ENCODE measurements at regions not wholly inside any gene's neighbourhood (a gene's known extent, or its start where the extent isn't known, plus 50 kb on each side); places are given as distances from the start of the nearest gene placed in this dataset.

DNA sequence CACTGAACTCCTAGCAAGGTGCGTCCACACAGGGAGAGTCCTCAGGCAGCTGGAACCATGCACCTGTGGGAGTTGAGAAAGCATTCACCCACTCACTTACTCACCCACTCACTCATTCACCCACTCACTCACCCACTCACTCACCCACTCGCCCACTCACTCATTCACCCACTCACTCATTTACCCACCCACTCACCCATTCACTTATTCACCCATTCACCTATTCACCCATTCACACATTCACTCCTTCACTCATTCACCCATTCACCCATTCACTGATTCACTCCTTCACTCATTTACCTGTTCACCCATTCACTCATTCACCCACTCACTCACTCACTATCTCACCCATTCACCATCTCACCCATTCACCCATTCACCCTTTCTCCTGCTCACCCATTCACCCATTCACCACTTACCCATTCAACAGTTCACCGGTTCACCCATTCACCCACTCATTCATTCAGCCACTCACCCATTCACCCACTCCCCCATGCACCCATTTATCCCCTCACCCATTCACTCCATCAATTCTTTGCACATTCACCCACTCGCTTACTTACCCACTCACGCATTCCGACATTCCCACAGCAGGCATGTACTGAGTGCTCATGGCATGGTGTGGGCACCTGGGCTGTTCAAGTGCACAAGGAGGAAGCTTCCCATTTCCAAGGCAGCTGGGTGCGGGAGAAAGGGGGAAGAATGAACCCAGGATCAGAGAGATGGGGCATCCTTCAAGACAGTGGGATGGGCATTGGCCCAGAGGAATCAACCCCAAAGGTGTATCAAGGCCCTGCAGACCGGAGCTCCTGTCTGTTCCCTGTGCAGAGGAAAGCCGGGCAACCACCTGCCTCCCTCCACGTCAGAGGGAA lies 135.2 kb upstream of the C14orf180 start:
- DNase-seq: no peak

- no peak for DNase-seq
Observed at GRCh38 chr14:104445086-104445485, 134.5 kb upstream of the C14orf180 start.

DNA sequence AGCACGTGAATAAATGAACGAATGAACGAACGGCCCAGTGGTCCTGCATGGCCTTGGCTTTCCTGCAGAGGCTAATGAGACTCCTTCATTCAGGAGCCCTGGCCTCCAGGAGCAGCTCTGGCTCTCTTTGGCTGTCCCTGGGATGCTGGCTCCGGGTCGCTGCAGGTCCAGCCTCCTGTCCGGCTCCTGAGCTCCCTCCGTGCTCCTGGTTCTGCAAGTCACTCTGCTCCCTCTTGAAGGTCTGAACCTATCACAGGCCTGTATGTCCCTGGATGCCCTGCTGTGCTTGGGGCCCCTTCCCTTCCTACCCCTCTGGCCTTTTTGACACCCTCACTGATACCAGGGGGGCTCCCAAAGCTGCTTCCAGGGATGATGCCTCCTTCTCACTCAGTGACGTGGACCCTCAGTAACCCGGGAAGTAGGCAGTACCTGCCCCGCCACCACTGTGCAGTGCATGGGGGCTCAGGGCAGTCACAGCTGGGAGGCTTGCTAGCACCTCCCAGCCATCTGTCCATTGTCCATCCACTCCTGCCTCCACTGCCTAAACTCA lies 133.7 kb upstream of the C14orf180 start:
- DNase-seq: no peak

GRCh38 chr14:104446611-104447010 lies 133.0 kb upstream of the C14orf180 start:
- no peak for DNase-seq

DNA sequence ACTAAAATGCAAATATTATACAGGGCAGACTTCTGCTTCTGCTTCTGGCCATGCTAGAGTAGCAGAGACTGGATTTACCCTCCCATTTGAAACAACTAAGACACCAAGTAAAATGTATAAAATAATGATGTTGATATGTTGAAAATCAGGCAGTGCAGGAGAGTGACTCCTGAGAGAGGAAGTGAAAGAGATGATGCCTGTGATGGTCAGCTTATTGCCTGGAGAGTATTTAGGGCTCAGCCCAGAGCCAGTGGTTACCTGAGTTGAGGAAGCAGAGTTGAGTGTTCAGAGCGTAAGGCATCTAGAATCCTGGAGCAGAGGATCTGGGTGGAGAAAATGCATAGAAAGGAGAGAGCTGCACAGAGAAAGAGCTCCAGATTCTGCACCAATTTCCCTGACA lies 131.8 kb upstream of the C14orf180 start:
- DNase-seq: no peak

DNA sequence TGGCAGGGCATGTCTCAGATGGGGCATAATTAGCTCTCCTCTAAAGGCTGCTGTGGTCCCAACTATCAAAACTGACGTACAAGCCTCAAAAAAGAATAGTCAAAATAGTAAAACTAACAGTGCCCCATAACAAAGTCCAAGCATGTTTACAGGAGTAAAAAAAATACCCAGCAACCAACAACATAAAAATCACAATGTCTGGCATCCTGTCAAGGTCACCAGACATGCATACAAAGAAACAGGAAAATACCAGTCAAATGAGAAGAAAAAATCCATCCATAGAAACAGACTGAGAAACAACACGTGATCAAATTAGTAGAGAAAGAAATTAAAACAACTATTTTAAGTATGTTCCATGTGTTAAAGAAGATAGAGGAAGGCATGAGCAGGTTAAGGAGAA lies 131.2 kb upstream of the C14orf180 start:
- DNase-seq: no peak

GRCh38 chr14:104448721-104449120 lies 130.8 kb upstream of the C14orf180 start:
- no peak for DNase-seq

- no peak for DNase-seq
Observed at GRCh38 chr14:104450811-104451401, 128.7 kb upstream of the C14orf180 start.

GRCh38 chr14:104451474-104451873 lies 128.1 kb upstream of the C14orf180 start:
- no peak for DNase-seq

GRCh38 chr14:104458845-104459244 lies 120.7 kb upstream of the C14orf180 start:
- no peak for DNase-seq

DNA sequence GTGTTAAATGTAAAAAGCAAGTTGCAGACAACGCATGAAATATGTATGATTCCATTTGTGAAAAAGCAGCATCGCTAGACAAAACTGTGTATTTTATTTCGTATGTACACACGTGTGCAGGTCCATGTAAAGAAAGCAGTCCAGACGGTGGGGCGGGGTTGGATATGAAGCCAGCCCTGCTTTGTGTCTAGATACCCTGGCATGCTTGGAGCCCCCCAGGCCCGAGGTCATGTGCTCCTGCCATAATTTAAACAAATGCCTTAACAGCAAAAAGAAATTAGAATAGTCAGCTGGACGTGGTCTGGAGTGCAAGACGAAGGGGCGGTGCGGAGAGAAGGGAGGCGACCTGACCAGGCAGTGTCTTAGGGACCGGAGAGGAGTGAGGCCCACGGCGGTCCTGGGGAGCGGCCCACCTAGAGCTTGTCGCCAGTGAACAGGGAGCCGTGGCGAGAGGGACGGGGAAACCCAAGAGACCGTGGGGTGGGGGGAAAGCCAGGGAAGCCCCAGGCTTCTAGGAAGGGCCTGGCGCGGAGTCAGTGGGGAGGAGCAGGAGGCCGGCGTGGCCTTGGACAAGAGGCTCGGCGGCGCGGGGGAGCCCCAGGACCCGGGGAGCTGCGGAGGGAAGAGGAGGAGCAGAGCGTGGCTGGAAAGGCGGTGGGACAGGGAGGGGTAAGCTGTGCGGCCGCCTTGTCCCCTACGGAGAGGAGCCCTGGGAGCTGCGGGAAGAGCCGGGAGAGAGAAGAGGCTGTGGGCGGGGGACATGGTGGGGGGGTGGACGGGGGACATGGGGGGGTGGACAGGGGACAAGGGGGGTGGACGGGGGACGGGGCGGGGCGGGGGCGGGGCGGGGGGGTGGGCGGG lies 118.5 kb upstream of the C14orf180 start:
- no peak for DNase-seq

DNA sequence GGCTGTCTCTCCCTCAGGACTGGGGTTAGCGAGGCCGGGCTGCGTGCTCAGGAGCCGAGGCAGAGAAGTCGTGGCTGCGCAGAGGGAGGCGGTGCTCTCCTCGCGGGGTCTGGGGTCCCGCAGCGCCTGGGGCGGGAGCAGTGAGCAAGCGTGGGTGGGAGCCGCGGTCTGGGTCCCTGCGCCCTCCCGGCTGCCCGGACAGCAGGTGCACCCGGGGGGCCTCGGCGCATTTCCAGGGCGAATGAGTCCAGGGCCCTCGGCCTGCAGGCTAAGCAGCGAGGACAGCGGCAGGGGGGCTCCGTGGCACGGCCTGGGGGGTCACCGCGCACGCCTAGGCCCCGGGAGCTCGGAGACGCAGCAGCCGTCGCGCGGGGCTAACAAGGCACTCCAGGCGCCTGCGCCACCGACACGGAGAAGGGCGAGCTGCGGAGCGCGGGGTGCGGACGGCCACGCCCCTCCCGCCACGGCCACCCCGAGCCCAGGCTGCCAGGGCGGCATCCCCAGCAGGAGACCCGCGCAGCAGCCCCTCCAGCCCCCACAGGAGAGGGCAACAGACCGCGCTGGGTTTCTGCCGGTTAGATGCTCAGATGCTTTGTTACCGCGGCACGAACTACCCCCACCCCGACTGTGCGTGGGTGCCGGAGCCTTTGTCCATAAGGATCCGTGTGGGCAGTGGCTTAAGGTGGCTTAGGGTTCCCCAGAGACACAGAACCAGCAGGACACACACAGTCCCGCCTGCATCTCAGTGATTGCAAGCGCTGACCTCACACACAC lies 117.7 kb upstream of the C14orf180 start:
- no peak for DNase-seq

DNA sequence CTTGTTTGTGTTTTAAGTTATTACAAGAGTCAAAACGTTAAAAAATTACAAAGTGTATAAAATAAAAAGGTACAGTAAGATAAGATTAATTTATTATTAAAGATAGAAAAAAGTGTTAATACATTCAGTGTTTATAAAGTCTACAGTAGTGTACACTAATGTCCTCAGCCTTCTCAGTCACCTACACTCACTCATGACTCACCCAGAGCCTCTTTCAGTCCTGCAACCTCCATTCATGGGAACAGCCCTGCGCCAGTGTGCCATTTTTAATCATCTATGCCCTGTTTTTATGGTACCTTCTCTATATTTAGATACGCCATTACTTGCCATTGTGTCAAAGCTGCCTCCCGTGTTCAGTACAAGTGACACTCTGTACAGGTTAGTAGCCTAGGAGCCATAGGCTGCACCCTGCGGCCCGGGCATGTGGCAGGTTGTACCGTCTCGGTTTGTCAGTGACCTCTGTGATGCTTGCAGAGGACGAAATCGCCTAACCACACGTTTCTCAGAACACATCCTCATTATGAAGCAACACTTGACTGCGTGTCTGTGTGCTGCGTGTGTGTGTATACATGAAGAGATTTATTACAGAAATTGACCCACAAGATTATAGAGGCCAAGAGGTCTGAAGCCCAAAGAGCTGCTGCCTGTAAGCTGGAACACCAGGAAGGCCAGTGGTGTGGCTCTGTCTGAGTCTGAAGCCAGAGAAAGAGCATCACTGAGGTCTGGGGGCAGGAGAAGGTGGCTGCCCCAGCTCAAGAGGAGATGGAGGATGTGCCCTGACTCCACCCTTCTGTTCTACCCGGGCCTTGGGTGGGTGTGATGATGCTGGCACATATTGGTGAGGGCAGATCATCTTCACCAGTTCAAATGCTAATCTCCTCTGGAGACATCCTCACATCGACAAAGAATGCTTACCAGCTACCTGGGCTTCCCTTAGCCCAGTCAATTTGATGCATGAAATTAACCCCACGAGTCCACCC lies 116.6 kb upstream of the C14orf180 start:
- no peak for DNase-seq

DNA sequence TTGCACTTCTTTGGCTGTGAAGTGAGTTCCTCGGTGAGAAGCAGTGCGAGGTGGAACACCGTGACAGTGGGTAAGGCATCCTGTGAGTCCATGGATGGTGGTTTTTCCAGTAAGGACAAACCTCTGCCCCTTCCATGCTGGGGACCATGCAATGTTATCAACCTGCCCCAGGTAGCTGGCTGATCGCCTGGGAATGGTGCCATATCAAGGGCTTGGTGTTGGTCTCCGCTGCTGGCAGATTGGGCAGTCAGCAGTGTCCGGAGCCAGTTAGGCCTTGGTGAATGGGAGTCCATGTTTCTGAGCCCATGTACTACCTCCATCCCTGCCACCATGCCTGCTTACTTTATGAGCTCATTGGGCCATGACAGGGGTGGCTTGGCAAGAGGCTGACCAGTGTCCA lies 114.7 kb upstream of the C14orf180 start:
- no peak for DNase-seq

DNA sequence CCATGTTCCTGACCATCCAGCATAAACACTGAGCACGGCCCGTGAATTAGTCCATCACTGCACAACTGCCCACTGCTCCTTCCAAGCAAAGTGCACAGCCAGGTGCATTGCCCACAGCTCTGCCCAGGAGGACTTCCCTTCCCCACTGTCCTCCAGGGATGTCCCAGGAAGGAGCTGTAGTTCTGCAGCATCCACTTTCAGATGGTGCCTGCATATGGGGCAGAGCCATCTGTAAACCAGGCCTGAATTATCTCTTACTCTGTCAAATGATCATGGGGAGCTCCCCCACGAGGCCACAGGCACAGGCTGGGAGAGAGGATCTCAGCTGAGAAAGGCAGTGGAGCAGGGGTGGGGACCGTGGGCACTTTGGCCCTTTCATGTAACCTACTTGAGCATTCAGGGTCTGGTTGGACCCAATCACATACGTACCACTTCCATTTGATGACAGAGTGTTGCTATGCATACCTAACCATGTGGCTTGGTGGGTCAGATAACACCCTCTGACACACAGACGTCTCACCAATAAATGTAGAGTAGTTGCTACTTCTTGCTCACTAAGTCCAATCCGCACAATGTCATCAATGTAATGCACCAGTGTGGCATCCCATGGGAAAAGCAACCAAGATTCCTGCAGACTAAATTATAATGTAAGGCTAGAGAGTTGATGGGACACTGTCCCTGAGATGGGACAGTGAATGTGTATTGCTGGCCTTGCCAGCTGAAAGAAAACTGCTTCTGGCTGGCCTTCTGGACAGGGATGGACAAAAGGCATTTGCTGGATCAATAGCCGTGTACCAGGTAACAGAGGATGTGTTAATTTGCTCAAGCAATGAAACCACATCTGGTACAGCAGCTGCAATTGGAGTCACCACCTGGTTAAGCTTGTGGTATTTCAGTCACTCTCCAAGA lies 113.8 kb upstream of the C14orf180 start:
- no peak for DNase-seq

- DNase-seq: no peak
Observed at GRCh38 chr14:104467236-104467635, 112.3 kb upstream of the C14orf180 start.

DNA sequence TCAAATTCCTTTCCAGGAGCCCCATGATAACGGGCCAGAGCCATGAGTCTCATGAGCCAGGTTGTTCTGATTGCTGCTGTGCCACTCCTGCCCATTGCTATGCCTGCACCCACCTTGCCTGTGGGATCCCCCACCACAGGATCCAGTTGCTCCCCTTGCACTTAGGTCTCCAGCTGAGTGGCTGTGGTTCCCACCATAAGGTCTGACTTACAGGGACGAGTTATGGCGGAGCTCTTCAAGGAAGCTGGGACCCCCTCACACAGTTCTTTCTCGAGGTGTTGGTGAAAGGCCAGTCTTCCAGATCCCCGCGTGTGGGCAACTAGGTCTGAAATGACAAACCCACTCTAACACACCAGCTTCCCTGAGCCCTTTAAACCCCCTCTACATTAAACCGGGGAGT lies 111.9 kb upstream of the C14orf180 start:
- no peak for DNase-seq

GRCh38 chr14:104469591-104469990 lies 110.0 kb upstream of the C14orf180 start:
- DNase-seq: no peak

DNA sequence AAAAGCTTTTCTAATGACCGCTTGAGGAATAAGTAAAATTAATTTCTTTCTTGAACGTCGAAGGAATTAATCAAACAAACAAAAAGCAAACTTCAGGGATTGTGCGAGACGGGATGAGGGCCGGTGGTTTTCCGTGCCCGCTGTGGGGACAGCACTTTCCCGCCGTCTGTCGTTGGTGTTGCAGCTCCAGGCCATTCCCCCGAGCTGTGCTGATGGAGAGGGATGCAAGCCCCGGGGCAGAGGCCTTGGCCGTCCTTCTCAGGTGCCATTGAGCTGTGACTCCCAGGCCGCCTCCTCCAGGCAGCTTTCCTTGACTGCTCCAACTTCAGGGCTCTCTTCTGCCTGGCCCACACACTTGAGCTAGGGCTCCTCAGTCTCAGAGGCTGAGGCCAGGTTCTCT lies 109.0 kb upstream of the C14orf180 start:
- no peak for DNase-seq

DNA sequence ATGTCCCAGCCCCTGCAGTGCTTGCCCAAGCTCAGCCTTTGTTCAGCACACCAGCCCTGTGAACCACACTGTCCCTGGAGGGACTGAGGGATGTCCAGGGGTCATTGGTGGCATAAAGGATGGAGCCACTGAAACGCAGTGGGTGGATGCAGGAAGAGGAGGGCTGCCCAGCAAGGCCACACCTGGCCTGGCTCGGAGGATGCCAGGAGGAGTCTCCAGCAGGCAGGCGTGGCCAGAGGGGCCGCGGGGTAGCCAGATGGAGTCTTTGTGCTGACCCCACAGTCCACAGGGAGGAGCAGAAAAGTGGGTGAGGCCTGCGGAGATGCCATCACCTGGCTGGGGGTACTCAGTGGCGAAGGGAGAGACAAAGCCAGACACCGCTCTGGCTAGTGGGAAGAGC lies 108.5 kb upstream of the C14orf180 start:
- no peak for DNase-seq
